Fibroblast of pulmonary artery (primary cell): ENCODE measurements at regions not wholly inside any gene's neighbourhood (a gene's known extent, or its start where the extent isn't known, plus 50 kb on each side); places are given as distances from the start of the nearest gene placed in this dataset.

Experiments used
- DNase-seq: peaks from one replicate; pipeline ENCODE4 v3.0.0-alpha.2; 2010; ENCODE audit warnings: low read depth
- H3K4me3 ChIP-seq: replicated peaks from 2 replicates; pipeline ENCODE4 v1.5.1; 2011; ENCODE audit warnings: low read depth, mild to moderate bottlenecking, control low read depth, low read length, moderate library complexity
- TF ChIP-seq, protein P1 (sequence below): IDR thresholded peaks from 2 replicates; pipeline ENCODE4 v1.5.1; 2011; ENCODE audit warnings: mild to moderate bottlenecking, control low read depth, low read length, inconsistent platforms; ENCODE audit errors: missing control alignments

DNA sequence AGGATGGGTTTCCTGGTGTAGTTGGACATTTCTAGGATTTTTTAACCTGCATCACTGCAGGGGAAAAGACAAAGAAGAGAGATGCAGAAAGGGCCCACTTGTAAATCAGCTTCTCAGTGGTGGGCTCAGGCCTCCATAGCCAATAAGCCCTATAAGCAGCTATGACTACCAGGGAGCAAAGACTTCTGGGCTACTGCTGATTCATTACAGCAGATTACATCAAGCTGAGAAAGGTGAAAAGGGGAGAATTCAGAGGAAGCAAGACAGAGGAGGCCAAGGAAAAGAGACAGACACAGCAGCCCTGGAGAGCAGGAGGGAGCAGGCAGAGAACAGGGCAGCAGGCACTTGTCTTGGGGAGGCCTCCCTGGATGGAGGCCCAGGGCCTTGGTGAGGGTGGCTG is 95.2 kb downstream of the KCNA5 start:
- DNase-seq = no peak
- no peak overlapping the region for H3K4me3 ChIP-seq
- TF ChIP-seq, protein P1, sequence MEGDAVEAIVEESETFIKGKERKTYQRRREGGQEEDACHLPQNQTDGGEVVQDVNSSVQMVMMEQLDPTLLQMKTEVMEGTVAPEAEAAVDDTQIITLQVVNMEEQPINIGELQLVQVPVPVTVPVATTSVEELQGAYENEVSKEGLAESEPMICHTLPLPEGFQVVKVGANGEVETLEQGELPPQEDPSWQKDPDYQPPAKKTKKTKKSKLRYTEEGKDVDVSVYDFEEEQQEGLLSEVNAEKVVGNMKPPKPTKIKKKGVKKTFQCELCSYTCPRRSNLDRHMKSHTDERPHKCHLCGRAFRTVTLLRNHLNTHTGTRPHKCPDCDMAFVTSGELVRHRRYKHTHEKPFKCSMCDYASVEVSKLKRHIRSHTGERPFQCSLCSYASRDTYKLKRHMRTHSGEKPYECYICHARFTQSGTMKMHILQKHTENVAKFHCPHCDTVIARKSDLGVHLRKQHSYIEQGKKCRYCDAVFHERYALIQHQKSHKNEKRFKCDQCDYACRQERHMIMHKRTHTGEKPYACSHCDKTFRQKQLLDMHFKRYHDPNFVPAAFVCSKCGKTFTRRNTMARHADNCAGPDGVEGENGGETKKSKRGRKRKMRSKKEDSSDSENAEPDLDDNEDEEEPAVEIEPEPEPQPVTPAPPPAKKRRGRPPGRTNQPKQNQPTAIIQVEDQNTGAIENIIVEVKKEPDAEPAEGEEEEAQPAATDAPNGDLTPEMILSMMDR = no peak

- no peak overlapping the region for H3K4me3 ChIP-seq
- no peak for DNase-seq
- TF ChIP-seq, protein P1 = no peak
Observed at GRCh38 chr12:5139751-5140150, 96.1 kb downstream of the KCNA5 start.

DNA sequence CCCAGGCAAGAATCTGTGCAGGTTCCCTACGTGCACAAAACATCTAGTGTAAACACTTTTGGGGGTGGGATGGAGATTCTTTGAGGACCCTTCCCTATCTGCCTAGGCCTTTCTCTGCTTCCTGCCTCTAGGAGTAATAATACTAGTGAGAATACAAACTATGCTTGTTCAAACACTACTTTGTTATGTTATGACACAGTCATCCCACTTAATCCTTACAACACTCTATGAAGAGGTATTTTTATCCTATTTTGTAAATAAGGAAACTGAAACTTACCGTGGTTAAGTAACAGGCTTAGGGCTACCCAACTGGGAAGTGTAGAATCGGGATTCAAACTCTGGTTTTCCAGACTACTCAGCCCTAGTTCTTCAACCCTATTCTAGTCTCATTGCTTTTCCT is 96.5 kb downstream of the KCNA5 start:
- TF ChIP-seq, protein P1 = no peak
- no peak overlapping the region for H3K4me3 ChIP-seq
- no peak for DNase-seq

GRCh38 chr12:5148880-5149279 is 105.2 kb downstream of the KCNA5 start:
- H3K4me3 ChIP-seq = no peak overlapping the region
- no peak for DNase-seq
- TF ChIP-seq, protein P1 = no peak

GRCh38 chr12:5154091-5154490 is 110.4 kb downstream of the KCNA5 start:
- DNase-seq = no peak
- TF ChIP-seq, protein P1 = no peak

GRCh38 chr12:5155866-5156265 is 112.2 kb downstream of the KCNA5 start:
- TF ChIP-seq, protein P1 = no peak
- H3K4me3 ChIP-seq = no peak overlapping the region
- DNase-seq = no peak

More at GRCh38 chr12:5154091-5154490, 110.4 kb downstream of the KCNA5 start:
- no peak overlapping the region for H3K4me3 ChIP-seq

DNA sequence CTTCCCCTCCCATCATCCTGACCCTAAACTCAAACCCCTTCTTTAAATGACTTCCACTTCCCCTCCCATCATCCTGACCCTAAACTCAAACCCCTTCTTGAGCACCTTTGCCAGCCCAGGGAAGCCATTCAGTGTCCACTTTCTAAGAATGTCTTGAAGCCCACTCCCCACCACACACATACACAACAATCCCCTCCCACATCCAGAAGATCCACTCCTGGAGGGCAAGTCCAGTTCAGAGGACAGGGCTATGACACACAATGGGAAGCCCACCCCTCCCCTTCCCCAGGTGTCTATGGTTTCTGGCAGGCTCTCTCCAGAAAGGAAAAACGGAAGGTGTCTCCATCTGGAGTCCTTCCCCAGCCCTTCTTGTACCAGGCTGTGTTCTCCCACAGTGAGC is 117.1 kb downstream of the KCNA5 start:
- TF ChIP-seq, protein P1 = no peak
- DNase-seq = no peak

More for the DNA sequence above, 117.1 kb downstream of the KCNA5 start:
- H3K4me3 ChIP-seq = no peak overlapping the region
